GM21390 (cell line): ENCODE measurements at regions not wholly inside any gene's neighbourhood (a gene's known extent, or its start where the extent isn't known, plus 50 kb on each side); places are given as distances from the start of the nearest gene placed in this dataset.
A peak's percentile ranks its signal among the peaks of the same experiment; 100 is the strongest.
"Not testable (repeated sequence)": the region's sequence is repeated elsewhere in the genome, so short reads cannot be mapped to it uniquely, and the experiment has no call there.

Experiments used
- ATAC-seq: cut with Tn5 transposase; IDR thresholded peaks from one replicate; pipeline ENCODE4 v1.9.1; 2021; ENCODE audit not compliant: unreplicated experiment

DNA sequence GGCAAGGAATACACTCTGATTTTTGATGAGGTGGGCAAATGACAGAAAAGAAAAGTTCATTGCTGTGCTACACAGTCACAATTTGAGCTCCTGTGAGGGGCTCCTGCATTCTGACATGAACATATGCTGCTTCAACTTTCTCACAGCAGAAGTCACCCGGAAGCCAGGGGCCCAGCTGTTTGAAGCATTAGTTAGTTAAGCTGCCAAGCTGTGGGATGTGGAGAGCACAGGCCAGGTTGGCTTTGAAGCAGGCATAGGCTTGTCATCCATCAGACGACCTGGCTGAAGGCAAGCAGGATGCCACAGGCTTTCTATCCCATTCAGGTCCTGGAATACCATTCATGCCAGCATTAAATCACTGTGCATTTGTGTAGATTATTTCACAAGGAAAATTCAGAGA, 63.1 kb downstream of the MTNR1B start:
- ATAC-seq: no peak

DNA sequence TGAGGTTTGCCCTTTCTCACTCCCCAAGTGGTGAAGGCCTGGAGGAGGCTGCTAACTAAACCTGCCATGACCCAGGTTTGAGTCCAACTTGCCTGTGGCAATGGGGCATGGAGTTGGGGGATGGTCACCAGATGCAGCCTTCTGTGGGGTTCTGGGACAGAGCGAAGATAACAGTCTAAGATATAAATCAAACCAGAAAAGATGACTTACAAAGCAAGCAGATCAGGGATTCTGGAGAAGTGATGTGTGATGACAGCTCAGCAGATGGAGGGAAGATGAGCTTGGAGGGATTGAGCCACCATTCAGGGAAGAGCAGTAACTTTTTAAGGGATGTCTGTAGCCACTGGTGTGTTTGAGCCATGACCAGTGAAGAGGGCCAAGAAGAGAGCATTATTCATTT, 63.6 kb downstream of the MTNR1B start:
- no peak for ATAC-seq

DNA sequence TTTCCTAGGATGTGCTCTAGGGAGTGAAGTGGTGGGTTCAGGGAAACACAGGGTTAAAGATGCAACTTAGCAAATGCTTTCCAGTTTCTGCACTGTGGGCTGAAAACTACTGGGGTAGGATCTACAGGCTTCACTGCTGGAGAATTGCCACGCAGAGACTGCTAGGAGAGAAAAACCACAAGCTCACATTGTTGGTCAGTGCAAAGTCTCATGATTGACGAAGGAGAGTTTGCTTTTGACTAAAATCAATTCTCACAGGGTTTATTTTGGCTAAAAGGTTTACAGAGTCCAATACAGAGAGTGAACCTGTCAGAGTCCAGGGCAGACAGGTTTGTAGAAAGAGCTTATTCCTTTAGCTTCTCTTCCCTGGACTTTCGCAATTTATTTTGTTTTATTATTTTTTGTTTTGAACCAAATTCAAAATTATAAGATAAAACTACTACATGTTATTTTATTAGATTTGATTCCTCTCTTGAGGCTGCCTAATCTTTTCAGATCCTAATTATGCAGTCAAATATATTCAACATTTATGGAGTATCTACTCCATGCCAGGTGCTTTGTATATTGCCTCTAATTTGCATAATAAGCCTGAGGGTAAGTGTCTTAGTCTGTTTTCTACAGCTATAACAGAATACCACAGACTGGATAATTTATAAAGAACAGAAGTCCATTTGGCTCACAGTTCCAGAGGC, 64.7 kb downstream of the MTNR1B start:
- no peak for ATAC-seq

DNA sequence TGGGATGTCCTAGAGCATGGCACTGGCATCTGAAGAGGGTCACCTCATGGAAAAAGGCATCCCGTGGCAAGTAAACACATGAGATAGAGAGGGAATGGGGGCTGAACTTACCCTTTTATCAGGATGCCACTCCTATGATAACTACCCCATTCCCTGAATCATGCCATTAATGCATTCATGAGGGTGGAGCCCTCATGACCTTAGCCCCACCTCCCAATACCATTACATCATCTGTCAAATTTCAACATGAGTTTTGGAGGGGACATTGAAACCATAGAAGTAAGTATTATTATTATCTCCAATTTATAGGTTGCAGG, 65.2 kb downstream of the MTNR1B start:
- ATAC-seq: no peak

DNA sequence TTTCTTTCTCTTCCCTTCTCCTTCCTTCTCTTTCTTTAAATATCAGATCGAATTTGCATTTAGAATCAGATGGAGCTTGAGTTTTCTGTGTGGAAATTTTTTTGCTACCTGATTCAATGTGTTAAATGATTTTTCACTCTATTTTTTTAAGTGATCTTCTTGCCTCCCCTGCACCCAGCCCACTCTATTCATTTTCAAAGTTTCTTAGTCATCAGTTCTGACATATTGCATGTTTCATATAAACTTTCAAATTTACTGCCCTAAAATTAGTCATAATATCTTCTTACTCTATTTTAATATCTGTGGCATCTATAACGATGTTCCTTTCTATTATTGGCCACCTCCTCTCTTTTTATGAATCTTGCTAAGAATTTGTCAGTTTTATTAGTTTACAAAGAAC, 69.1 kb downstream of the MTNR1B start:
- ATAC-seq: no peak

DNA sequence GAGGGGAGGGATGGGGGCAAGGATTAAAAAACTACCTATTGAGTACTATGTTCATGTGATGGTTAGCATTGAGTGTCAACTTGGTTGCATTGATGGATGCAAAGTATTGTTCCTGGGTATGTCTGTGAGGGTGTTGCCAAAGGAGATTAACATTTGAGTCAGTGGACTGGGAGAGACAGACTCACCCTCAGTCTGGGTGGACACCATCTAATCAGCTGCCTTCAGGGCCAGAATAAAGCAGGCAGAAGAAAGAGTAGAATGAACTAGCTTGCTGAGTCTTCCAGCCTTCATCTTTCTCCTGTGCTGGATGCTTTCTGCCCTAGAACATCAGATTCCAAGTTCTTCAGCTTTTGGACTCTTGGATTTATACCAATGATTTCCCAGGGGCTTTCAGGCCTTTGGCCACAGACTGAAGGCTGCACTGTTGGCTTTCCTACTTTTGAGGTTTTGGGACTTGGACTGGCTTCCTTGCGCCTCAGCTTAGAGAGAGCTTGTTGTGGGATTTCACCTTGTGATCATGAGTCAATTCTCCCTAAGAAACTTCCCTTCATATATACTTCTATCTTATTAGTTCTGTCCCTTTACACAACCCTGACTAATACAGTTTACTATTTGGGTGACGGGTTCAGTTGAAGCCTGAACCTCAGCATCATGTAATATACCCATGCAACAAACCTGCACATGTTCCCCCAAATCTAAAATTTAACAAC, 70.2 kb downstream of the MTNR1B start:
- no peak for ATAC-seq

DNA sequence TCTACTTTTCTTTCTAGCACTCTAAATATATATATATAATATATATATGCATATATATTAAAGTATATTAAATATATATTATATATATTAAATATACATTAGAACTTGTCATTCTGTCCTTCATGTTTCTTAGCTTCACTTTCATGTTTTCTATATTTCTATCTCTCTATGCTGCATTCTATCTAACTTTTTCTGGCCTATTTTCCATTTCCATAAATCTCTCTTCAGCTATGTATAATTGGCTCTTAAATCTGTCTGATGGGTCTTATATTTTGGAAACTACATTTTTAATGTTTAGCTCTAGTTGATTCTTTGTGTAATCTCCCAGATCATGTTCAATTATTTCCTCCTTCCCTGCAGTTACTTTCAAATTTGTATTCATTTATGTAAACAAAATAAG, 72.2 kb downstream of the MTNR1B start:
- no peak for ATAC-seq

DNA sequence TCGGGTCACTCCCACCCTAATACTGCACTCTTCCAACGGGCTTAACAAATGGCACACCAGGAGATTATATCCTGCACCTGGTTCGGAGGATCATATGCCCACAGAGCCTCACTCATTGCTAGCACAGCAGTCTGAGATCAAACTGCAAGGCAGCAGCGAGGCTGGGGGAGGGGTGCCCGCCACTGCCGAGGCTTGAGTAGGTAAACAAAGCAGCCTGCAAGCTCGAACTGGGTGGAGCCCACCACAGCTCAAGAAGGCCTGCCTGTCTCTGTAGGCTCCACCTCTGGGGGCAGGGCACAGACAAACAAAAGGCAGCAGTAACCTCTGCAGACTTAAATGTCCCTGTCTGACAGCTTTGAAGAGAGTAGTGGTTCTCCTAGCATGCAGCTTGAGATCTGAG, 73.7 kb downstream of the MTNR1B start:
- not testable (repeated sequence) for ATAC-seq

DNA sequence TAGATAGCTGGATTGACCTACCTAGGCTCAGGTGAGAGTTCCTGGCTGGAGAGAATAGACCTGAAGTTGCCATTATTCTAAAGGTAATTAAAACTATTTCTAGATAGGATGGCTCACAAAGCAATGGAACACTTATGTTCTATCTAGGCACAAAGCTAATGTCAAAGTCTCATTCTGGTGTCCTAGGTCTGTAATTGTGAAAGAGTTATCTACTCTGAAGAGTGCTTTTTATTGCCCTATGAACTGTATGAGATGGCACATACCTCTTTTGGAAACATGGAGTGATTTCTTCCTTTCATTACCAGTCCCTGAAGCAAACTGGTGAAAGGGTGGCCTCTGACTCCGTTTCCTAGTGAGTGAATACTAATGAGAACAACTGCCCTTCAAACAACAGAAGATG, 80.3 kb downstream of the MTNR1B start:
- no peak for ATAC-seq

DNA sequence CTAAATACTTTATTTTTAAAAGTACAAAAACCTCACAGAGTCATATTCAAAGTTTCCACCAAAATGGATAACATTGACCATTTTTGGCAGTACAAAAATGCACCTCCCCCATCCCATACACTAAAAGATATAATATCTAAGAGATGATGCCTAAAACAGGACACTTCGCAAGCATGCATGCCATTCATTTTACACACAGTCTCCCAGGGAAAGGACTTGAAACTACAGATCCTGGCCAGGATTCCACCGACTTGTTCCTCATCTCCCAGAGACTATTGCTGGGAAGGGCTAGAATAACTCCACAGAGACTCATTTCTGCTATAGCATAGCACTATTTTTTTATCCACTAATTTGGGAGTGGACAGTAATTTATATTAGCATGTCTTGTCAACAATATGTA, 81.7 kb downstream of the MTNR1B start:
- ATAC-seq: no peak

DNA sequence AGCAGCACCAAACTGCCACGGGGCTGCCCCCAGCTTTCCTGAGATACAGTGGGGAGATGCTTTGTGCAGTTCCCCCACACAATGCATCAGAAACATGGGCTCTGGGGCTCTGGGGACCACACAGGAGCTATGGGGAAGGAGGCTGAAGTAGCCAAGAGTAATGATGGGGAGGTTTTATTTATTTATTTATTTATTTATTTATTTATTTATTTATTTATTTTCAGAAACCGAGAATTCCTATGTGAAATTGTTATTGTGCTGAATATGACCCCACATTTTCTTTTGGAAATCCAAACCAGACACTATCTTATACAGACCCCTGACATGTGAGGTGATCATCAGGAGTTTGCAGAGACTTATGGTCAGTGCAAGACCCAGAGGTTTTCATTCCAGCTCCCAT, 84.4 kb downstream of the MTNR1B start:
- ATAC-seq: no peak

DNA sequence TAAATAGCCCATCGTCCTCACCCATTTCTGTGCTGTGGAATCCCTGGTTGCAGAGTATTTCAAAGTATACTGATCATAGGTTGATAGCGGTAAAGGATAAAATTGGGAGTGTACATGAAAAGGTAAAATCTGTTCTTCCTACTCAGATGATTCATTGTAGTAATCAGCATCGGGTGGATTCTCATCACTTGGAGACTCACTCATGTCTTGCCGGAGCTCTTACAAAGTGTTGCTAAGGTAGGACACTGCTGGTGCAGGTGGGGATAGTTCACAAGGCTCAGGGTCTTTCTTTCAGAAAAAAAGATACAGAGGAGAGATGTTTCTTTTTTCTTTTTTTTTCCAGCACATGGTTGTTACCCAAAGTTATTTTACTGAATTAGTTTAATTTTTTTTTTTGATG, 84.8 kb downstream of the MTNR1B start:
- ATAC-seq: no peak

DNA sequence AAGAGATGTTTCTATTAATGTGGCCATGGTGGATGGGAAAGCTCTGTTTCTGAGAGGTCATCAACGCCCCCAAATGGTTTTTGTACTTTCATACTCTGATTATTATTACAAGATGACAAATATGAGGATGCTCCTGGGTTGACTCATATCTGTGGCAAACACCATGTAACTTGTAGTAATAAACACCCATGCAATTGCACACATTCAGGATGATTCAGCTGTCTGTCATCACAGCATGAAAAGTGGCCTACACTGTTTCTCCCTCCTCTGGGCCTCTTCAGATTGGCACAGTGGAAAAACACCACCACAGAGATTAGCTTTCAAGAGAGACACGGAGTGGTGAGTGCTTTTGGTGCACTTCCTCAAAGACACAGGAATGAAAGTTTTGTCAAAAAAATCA, 85.4 kb downstream of the MTNR1B start:
- peak; percentile 74 for ATAC-seq

DNA sequence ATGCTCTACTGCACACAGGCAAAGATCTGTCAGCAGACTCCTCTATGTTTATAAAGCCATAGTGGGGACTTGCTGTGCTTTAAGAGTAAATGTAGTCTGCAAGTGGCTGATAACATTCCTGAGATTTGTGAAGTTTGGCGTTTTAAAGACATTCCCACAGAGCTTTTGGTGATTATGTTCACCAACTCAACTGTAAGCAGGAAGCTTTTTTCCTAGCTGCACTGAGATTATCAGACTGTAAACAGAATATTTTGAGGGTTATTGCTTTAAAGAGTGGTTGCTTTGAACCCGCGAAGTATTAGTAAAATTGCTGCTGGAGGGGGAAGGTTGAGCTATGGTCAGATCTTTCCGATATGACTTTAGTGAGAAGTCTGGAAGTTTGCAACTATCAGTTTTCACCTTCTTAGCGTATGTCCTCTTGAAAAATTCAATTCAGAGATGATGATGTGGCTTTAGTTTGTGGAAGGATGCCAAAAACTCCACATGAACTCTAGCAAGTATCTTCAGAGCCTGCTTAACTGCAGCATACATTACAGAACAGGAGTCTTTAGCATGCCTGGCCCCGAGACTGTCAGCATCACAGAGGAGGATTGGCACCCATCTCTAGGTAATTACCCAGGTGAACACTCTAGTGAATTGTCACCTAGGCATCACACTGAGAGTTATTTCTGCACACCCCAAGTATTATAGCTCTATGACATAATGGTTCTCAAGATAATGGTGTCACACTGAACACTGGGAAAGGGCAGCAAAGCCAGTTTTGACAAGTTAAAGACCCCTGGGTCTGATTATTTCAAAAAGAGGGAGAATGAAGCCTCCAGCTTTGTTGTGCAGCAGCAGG, 89.9 kb downstream of the MTNR1B start:
- no peak for ATAC-seq

DNA sequence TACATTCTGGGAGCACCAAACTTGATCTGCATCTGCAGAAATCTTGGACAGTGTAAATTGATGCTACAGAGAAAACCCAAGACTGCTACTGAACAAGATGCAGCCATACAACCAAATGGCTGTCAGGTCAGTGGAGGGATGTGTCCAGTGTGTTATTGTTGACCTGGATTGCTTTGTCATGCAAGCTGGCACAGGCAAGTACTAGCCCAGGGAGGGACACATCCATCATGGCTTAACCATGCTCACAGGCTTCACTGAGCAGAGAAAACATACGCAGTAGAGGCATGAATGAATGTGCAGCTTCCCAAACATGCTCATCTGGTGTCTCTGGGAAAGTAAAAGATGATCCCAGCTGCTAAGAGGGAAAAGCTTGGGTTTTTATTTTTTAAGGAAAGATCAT, 93.6 kb downstream of the MTNR1B start:
- ATAC-seq: no peak

DNA sequence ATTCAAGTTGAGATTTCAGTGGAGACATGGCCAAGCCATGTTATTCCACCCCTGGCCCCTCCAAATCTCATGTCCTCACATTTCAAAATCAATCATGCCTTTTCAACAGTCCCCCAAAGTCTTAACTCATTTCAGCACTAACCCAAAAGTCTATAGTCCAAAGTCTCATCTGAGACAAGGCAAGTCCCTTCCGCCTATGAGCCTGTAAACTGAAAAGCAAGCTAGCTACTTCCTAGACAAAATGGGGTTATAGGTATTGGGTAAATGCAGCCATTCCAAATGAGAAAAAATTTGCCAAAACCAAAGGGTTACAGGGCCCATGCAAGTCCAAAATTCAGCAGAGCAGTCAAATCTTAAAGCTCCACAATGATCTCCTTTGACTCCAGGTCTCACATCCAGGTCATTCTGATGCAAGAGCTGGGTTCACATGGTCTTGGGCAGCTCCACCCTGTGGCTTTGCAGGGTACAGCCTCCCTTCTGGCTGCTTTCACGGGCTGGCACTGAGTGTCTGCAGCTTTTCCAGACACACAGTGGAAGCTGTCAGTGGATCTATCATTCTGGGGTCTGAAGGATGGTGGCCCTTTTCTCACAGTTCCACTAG, 95.7 kb downstream of the MTNR1B start:
- ATAC-seq: not testable (repeated sequence)

DNA sequence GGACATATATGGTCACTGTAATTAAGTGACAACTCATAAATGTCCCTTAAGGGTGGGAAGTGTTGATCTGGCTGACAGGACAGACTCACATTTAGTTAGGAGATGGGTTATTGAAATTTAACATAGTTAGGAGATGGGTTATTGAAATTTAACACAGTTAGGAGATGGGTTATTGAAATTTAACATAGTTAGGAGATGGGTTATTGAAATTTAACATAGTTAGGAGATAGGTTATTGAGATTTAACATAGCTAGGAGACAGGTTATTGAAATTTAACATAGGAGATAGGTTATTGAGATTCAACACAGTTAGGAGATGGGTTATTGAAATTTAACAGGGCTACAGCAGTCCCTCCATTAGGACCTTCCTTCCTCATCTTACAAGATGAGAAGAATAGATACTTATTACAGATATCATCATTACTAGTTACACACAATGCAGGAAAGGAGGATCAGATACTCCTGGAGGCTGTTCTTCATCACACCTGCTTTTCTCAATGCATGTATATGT, 98.5 kb downstream of the MTNR1B start:
- no peak for ATAC-seq

DNA sequence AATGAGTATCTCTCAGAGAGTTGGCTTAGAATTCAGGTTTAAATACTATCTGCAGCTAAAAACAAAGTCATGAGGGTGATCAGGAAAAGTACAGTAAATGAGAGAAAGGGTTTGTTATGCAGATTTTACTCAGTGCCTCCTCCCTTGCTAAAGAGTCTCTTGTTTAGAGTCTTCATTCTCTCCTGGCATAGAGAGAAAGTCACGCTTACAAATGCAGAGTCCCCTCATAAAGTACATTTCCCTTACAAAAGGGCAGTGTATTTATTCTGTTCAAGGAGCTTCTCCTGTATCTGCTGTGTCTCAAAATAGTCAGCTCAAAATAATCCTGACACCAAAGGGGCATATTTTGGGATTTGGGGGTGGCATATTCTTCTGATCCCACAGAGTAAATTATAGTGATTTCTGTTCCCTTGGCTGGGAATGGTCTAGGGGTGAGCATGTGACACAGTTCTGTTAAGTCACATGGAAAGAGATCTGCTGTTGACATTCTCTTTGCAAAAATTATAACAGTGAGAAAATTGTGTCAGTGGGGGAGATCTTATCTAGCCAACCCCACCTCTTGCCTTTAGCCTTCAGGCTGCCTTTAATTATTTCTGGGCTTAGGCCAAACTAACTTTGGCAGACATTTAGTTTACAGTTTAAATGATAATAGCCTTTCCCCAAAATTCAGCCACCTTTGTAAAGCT, 102.9 kb downstream of the MTNR1B start:
- ATAC-seq: no peak

DNA sequence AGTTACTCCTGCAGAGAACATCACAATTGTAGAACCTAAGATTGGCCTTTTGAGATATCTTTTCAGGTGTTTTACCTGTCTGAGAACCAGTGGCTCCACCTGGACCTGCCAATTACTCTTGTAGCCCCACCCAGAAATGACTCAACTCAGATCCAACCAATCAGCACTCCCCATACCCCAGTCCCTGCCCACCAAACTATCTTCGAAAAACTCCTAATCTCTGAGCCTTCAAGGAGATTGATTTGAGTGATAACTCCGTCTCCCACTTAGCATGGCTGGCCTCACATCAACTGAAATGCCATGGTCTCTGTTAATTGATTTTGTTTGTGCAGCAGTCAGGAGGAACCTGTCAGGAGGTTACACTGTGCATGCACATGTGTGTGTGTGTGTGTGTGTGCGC, 103.6 kb downstream of the MTNR1B start:
- ATAC-seq: no peak

DNA sequence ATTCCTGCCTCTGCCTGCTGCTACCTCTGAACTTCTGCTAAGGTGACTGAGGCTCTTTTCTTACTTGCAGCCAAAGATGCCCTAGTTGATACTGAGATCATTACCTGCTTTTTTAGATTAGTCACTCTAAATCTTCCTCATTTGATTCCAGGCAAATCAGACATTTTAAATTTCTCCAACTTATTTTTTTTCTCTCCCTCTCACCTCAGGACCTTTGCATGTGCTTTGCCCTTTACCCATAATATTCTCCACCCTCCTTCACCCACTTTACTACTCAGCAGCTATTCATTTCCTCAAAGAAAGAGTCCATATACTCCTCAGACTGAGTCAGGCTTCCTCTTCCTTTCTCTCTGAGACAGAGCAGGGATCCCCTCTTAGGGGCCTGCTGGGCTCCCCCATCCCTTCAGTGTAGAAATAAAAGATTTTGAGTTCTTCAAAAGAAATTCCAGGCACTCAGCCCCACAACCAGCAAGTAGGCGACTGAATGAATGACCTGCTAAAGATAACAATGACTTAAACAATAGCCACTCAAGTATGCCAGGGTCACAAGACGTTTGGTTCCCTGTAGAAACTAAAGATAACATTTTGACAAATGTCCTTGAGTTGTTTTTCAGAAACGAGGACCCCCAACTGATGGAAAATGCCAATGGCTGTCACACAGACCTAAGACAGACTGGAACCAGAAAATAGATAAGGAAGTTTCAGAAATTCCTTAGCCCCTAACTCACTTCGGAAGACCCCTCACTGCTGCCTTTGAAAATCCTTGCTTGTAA, 104.2 kb downstream of the MTNR1B start:
- ATAC-seq: no peak
